IPS-NIHi7 (cell line): ENCODE measurements at regions not wholly inside any gene's neighbourhood (a gene's known extent, or its start where the extent isn't known, plus 50 kb on each side); places are given as distances from the start of the nearest gene placed in this dataset.
A peak's percentile ranks its signal among the peaks of the same experiment; 100 is the strongest.
"Not testable (repeated sequence)": the region's sequence is repeated elsewhere in the genome, so short reads cannot be mapped to it uniquely, and the experiment has no call there.

Source experiments
- DNase-seq: peaks from one replicate; pipeline ENCODE4 v3.0.0; 2012; ENCODE audit warnings: mixed read lengths; ENCODE audit errors: extremely low spot score

- DNase-seq, result no peak
Observed at GRCh38 chr1:233788687-233789086, 115.8 kb upstream of the SLC35F3 start.

GRCh38 chr1:233790121-233790520 is 114.4 kb upstream of the SLC35F3 start:
- no peak for DNase-seq

- peak; percentile 87 for DNase-seq
Observed at GRCh38 chr1:233790662-233791371, 113.7 kb upstream of the SLC35F3 start.

- no peak for DNase-seq
Observed at GRCh38 chr1:233791372-233791703, 113.1 kb upstream of the SLC35F3 start.

- DNase-seq, result no peak
Observed at GRCh38 chr1:233791721-233792120, 112.8 kb upstream of the SLC35F3 start.

DNA sequence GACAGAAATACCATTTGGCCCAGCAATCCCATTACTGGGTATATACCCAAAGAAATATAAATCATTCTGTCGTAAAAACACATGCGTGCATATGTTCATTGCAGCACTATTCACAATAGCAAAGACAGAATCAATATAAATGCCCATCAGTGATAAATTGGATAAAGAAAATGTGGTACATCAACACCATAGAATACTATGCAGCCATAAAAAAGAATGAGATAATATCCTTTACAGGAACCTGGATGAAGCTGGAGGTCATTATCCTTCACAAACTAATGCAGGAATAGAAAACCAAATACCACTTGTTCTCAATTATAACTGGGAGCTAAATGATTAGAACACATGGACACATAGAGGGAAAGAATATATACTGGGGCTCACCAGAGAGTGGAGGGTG is 109.6 kb upstream of the SLC35F3 start:
- no peak for DNase-seq

GRCh38 chr1:233796146-233796783 is 108.2 kb upstream of the SLC35F3 start:
- DNase-seq, result no peak

- no peak for DNase-seq
Observed at GRCh38 chr1:233802611-233803010, 101.9 kb upstream of the SLC35F3 start.

GRCh38 chr1:233805786-233806185 is 98.7 kb upstream of the SLC35F3 start:
- DNase-seq, result no peak

DNA sequence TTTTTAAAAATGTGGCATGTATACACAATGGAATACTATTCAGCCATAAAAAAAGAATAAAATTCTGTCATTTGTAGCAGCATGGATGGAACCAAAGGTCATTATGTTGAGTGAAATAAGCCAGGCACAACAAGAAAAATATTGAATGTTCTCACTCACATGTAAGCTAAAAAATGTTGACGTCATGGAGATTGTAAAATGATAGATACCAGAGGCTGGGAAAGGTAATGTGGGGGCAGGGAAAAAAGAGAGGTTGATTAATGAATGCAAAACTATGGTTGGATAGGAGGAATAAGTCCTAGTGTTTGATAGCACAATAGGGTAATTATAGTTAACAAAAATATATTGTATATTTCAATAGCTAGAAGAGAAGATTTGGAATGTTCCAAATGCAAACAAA is 89.1 kb upstream of the SLC35F3 start:
- DNase-seq, result no peak

GRCh38 chr1:233815865-233816264 is 88.6 kb upstream of the SLC35F3 start:
- DNase-seq, result no peak

DNA sequence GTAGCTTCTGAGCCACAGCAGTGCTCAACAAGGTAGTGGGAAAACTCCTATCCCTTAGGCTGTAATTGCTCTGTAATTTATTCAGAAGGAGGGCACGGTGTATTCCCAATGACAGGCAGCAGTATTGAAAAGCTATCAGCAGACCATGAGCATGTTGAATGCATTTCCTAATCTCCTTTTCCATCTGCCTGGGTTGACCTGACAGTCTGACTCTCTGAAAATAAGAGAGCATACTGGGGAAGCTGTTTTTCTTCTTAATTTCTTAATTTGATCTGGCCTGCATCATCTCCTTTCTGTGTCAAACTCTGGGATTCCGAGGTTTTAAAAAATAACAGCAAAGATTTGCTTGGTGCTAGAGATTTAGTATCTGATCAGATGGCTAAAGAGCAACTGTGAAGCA is 88.1 kb upstream of the SLC35F3 start:
- no peak for DNase-seq

GRCh38 chr1:233819042-233819441 is 85.4 kb upstream of the SLC35F3 start:
- no peak for DNase-seq

DNA sequence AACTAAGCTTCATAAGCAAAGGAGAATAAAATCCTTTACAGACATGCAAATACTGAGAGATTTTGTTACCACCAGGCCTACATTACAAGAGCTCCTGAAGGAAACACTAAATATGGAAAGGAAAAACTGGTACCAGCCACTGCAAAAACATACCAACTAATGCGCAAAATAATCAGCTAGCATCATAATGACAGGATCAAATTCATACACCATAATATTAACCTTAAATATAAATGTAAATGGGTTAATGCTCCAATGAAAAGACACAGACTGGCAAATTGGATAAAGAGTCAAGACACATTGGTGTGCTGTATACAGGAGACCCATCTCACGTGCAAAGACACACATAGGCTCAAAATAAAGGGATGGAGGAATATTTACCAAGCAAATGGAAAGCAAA is 80.3 kb upstream of the SLC35F3 start:
- DNase-seq, result not testable (repeated sequence)

GRCh38 chr1:233827937-233828336 is 76.5 kb upstream of the SLC35F3 start:
- not testable (repeated sequence) for DNase-seq

- no peak for DNase-seq
Observed at GRCh38 chr1:233828480-233828879, 76.0 kb upstream of the SLC35F3 start.

DNA sequence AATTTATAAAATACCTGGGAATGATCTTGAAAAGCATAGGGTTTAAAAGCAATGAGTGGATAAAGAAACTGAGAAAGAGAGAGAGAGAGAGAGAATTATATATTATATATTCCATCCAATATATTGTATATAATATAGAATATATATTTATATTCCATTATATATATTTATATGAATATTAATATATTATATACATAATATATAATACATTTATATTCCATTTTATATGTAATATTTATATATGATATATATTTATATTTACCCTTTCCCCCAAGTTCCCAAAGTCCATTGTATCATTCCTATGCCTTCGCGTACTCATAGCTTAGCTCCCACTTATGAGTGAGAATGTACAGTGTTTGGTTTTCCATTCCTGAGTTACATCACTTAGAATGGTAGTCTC is 69.9 kb upstream of the SLC35F3 start:
- no peak for DNase-seq

GRCh38 chr1:233838207-233838606 is 66.3 kb upstream of the SLC35F3 start:
- DNase-seq, result not testable (repeated sequence)

- DNase-seq, result no peak
Observed at GRCh38 chr1:233843525-233844204, 60.8 kb upstream of the SLC35F3 start.

DNA sequence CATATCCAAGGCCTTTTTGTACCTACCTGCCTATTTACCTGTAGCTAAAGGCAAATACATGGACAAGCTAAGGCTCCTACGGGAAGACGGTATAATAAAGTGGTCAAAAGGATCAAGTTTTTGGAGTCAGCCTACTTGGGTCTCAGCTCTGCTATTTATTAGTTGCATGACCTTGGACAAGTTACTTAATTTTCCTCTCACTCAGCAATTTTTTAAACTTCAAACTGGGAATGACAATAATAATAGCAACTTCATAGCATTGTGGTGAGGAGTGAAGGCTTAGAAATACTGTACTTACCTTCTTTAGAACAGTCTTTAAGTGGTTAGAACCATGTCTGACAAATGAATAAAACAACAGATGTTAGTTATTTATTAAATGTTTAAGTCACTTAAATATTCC is 60.2 kb upstream of the SLC35F3 start:
- no peak for DNase-seq

DNA sequence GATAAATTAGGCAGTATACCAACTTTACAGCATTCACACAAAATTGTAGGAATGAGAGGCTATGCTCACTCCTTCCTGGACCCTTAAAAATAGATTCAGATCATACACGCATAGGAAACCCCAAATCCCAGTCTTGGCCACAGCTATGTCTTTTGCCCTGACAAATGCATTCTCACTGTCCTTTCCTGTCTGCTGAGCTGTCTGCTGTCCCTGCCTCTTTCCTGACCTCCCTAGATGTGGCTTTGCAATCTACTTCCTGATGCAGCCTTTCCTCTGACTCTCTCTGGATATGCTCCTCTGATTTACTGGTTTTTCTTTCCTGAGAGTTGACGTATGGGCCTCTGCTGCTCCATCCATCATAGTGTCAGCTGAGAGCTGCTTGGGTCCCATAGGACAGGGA is 59.8 kb upstream of the SLC35F3 start:
- DNase-seq, result no peak
